HepG2 (cell line): ENCODE measurements at regions not wholly inside any gene's neighbourhood (a gene's known extent, or its start where the extent isn't known, plus 50 kb on each side); places are given as distances from the start of the nearest gene placed in this dataset.

Experiments
- BORCS8-MEF2B ChIP-seq: sonication (generic); formaldehyde crosslinking; IDR thresholded peaks from 2 replicates; pipeline ENCODE4 v1.8.0; 2022; ENCODE audit warnings: mild to moderate bottlenecking, missing genetic modification reagents
- CEBPB ChIP-seq: IDR thresholded peaks from 2 replicates; pipeline ENCODE4 v1.6.1; 2011; ENCODE audit warnings: low read depth, low read length, improper control_type of control experiment, borderline replicate concordance
- CTCF ChIP-seq: sonication (generic); formaldehyde crosslinking; IDR thresholded peaks from 2 replicates; pipeline ENCODE4 v1.5.0; 2020; ENCODE audit warnings: mild to moderate bottlenecking, missing genetic modification reagents, moderate library complexity
- ETV6 ChIP-seq: sonication (generic); formaldehyde crosslinking; conservative IDR thresholded peaks from 2 replicates; pipeline ENCODE4 v1.4.0; 2020; ENCODE audit warnings: missing genetic modification reagents
- ZBTB4 ChIP-seq: sonication (generic); formaldehyde crosslinking; IDR thresholded peaks from 2 replicates; pipeline ENCODE4 v1.4.0; 2020; ENCODE audit warnings: missing genetic modification reagents, mild to moderate bottlenecking, borderline replicate concordance
- ZFP36 ChIP-seq: fragments of 150-350 bp; IDR thresholded peaks from 2 replicates; pipeline ENCODE4 v1.6.1; 2018; ENCODE audit warnings: borderline replicate concordance, low read length, low read depth; ENCODE audit not compliant: partially characterized antibody
- ZNF512 ChIP-seq: sonication (generic); formaldehyde crosslinking; IDR thresholded peaks from 2 replicates; pipeline ENCODE4 v1.4.0; 2020; ENCODE audit warnings: mild to moderate bottlenecking, missing genetic modification reagents
- ZNF513 ChIP-seq: sonication (generic); formaldehyde crosslinking; conservative IDR thresholded peaks from 2 replicates; pipeline ENCODE4 v1.5.0; 2020; ENCODE audit warnings: missing genetic modification reagents

GRCh38 chr7:42479816-42480633 lies 243.0 kb upstream of the GLI3 start:
- no peak for TF ChIP-seq ETV6
- TF ChIP-seq CEBPB = no peak
- TF ChIP-seq ZNF513 = no peak
- TF ChIP-seq ZNF512 (CRISPR knock-in tag) = no peak
- no peak for TF ChIP-seq ZBTB4 (CRISPR knock-in tag)
- TF ChIP-seq BORCS8-MEF2B = no peak
- TF ChIP-seq ZFP36 = no peak
- no peak for TF ChIP-seq CTCF (CRISPR knock-in tag)
